NCI-H526 treated with DMSO at 0.1 percent for 48 hours (cell line): ENCODE measurements at regions not wholly inside any gene's neighbourhood (a gene's known extent, or its start where the extent isn't known, plus 50 kb on each side); places are given as distances from the start of the nearest gene placed in this dataset.

Source experiments
- DNase-seq: peaks from one replicate; lab custom pipeline; 2025; lab: John Stamatoyannopoulos, UW

DNA sequence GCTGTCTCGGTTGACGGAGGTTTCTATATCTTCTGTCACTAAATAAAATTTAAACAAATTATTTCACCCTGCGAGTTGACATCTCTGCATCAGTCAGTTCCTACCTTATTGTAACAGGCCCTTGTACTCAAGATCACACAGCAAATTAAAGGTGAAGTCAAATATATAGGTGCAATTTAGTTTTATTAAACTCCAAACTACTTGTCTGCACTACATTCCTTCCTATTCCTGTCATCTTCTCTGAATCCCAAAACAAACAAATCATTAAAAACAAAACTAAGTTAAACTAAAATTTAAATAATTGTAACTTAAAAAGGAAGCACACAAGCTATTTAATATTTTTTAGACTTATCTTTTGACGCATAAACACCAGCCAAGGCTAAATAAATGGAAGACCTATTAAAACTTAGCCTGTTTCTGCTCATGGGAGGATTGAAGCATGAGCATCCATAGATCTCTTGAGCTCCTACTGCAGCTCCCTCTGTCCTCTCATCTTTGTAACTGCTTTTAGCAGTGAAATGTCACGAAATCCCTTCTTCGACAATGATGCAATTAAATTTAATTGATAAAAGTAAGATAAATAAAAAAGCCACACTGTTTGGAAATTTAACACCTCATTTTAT, 1152.3 kb upstream of the GJE1 start:
- no peak for DNase-seq

DNA sequence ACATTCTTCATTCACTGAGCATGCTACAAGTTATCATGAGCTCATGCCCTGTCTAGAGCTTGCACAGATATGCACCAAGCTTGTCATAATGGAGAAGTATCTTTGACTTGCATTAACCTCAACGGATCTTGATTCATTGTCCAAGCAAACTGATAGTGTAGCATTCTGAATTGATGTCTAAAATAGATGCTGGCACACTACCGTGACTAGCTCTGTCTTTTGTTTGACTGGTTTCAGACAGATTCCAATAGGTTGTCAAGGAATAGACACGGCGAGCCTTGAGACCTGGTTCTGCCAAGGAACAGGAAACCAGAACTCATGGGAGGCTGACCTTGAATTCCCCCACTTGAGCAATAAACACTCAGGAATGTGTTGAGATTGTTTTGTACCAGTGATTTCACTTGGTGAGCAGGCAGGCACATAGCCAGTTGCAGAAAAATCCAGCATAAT, 1153.1 kb upstream of the GJE1 start:
- no peak for DNase-seq

DNA sequence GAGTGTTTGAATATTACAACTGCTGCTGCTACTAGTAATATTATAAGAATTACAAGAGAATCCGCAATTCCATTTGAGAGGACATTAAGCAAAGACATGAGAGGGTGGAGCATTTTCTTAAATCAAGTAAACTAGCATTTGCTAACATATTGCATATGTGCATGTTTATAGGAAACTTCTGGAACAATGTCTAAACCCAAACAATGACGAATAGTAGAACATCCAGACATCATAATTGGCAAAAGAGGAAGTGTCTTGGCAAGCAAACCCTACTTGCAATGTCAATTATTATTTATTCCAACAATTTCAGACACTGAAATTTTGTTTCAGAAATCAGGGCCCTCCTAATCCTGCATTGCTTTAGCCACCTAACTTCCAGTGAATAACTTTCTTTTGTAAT, 1155.3 kb upstream of the GJE1 start:
- DNase-seq: no peak

DNA sequence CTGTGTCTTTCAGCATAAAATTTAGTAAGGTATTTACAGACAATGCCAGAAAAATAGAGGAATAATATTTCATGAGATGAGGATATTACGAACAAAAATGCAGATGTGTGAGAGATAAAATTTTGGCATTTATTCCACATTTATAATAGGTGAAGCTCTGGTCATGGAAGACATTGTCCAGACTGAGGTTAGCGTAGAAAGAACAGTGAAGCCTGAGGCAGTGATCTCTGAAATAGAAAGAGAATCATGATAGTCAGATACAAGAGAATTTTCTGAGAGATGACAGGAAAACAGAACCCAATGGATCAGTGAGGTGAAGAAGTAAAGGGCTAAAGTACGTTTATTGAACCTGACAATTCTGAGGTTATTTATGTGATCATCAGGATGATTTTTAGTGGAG, 1155.9 kb upstream of the GJE1 start:
- no peak for DNase-seq

DNA sequence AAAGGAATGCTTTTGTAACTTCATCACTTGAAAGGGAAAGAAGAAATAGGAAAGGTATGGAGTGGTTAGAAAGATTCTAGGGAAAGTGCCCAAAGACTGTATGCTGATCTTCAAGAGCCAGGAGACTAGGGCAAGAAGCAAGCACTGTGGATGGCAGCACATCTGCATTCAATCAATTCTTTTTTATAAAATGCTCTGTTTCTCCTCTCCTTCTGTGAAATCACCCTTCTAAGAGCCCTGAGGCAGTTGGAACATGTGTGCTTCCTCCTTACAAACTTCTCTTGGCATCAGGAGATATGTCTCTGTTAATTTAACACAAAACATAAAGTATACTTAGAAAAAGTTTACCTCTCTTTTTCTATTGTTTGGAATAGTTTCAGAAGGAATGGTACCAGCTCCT, 1162.2 kb upstream of the GJE1 start:
- no peak for DNase-seq

DNA sequence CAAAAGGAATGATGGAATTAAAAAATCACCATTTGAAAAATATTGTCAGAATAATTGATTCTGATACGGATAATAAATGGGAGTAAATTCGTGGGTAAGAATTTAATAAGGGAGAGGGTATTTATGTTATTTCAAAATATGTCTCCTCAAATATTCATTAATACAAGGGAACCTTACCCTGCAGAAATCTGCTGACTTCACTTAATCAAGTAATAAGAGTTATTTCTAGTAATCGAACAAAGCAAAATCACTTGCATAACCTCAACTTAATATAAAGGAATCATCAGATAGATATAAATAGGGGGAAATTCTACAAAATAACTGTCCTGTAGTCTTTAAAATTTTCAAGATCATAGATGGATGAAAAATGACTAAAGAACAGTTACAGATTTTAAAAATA, 1164.7 kb upstream of the GJE1 start:
- no peak for DNase-seq

DNA sequence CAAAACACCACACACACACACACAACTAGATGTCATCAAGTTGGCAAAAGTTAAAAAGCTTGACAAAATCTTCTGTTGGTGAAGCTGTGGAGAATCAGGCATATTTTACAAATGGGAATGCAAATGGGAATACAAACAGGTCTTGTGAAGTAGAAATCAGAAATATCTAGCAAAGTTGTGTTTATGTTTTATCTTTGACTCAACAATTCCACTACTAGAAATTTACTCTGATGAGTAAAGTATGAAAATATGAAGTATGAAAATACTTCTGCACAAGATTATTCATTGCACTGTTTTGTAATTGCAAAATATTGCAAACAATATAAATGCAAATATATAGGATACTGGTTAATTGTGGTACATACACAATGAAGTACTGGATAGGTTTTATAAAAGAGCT, 1166.0 kb upstream of the GJE1 start:
- DNase-seq: no peak

DNA sequence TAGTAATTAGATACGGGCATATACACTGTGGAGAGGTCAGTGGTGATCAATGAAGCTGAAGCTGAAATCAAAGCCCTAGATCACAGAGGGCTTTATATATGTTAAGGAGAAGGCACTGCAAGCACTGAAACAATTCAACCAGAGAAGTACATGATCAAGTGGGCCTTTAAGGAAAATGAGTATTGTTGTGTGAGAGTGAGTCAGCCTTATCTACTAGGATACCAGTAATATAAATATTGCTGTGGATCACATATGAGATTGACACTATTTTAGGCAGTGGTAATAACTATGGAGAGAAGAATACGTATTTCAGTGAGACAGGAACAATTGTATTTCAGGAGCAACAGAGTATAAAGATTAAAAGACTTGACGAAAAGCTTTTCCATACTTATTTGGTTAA, 1172.2 kb upstream of the GJE1 start:
- DNase-seq: no peak

DNA sequence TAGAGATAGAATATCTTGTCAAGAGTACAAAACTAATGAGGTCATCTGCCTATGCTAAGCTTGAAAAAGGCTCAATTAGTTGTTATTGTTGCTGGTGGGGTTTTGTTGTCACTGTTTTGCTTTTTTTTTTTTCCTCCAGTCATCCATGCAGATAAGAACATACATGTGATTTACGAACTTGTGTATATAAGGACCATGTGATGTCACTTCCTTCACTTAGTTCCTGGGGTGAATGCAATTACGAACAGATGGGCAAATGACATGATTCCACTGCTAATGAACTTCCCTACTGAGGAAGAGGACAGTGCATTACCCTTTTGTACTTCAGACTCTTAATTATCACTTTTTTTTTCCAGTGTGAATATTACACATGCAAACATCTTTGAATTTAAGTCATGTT, 1175.3 kb upstream of the GJE1 start:
- DNase-seq: no peak

DNA sequence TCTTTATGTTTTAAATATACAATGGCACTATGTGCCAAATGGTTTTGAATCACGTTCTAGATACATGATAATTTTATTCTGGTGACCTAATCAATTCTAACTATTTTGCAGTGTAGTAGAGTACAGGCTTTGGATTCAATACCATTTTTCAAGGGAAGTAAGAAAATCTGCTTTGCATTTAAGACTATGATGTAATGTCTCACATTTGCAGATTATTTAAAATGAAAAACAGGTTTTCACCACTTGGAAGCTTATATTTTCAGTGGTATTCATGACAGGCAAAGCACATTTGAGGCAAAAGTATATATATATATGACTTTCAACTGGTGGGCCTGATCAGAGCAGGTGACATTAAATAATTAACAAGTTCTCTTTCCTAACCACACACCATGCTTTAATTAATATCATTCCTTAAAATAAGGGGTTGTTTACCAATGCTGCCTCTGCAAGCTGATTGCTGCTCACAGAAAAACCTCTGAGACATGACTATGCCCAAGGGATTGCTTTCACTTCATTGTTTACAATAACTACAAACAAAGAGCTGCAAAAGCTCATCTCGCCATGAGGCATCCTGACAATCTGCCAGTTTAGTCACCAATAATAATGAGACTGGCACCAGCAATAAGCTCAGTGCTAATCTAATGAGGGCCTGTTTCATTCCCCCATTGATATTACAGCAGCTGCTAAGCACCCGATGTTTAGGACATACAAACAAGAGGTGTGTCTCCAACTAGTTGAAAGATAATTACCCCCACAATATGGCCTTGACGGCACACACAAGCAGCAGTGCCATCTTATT, 1176.0 kb upstream of the GJE1 start:
- no peak for DNase-seq

DNA sequence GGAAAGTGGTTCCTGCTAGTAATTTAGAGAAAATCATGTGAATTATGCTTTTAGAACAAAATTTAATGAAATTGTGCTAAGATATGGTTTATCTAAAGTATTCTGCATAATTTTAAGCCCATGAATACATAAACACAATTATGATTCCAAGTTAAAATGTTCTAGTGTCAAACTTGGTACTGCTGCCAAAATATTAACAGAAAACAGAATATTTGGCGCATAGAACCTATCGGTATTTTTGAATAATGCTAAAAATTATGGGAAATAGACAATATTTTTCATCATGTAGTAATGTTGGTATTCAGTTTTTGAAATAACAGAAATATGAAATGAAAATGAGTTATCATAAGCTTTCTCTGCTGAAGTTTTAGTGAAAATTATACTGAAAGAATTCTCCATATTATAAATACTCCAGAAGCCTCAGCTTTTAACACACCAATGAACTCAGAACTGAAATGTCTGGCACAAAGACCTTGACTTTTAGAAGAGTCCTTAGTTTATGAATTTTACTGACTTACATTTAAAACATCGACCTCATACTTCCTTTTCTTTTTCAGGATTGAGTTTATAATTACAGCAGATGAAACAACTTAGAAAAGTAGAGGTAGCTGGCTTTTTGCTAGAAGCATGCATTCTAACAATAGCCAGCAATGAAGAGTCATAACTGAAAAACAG, 1192.3 kb upstream of the GJE1 start:
- DNase-seq: no peak

DNA sequence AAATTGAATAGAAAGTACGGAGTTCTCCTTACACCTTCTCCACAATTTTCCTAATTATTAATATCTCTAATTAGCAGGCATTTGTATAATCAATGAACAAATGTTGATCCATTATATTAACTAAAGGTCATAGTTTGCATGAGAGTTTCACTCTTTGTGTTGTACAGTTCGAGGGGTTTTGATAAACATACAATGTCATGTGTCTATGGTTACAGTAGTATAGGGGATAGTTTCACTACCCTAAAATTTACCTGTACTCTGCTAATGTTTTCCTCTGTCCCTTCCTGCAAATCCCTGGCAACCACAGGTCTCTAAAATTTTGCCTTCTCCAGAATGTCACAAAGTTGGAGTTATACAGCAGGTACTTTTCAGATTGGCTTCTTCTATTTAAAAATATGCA, 1199.8 kb upstream of the GJE1 start:
- no peak for DNase-seq

DNA sequence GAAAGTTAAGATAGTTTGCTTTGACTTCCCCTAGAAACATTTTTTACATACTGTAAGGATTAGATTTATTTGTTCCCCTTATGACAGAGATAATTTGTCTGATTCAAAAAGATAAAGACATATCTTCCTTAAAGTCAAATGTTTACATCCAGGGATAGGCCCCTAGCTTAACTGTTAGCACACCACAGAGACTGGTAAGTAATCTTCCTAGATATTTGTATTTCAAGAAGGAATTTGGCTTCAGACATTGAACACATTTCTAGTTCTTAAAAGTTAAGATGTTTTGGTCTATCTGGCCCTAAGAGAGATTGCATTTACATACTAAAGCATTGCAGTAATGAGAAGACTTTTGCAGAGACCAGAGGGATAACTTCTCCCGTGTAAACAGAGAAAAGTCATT, 1201.1 kb upstream of the GJE1 start:
- DNase-seq: no peak

DNA sequence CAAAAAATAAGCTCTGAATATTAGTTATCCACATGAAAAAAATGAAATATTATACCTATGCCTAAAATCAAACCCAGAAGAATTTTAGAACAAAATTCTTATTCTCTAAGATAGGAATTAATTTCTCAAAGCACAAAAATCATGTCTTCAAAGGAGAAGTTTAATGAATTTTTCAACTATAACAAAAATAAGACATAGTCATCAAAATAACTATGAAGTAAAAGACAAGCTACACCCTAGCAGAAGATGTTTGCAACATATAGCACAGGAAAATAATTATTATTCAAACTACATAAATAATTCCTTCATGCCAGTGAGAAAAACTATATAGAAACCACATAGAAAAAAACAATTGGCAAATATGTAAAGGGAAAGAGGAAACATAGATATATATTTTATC, 1203.6 kb upstream of the GJE1 start:
- DNase-seq: no peak

DNA sequence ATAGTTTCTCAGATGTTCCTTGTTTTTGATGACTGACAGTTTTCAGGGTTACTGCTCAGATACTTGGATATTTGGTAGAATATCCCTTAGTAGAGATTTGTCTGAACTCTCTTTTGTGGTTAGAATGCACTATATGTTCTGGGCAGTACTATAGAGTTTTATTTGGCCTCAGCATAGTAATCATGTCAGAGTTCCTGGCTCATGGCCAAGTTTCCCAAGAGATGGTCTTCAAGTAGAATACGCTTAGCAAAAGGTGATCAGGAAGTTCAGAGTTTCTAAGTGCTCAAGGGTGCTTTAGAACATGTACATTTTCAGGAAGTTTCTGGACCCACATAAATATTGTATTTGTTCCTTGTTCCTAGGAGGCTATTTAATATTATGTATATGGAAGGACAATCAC, 1209.7 kb upstream of the GJE1 start:
- no peak for DNase-seq

DNA sequence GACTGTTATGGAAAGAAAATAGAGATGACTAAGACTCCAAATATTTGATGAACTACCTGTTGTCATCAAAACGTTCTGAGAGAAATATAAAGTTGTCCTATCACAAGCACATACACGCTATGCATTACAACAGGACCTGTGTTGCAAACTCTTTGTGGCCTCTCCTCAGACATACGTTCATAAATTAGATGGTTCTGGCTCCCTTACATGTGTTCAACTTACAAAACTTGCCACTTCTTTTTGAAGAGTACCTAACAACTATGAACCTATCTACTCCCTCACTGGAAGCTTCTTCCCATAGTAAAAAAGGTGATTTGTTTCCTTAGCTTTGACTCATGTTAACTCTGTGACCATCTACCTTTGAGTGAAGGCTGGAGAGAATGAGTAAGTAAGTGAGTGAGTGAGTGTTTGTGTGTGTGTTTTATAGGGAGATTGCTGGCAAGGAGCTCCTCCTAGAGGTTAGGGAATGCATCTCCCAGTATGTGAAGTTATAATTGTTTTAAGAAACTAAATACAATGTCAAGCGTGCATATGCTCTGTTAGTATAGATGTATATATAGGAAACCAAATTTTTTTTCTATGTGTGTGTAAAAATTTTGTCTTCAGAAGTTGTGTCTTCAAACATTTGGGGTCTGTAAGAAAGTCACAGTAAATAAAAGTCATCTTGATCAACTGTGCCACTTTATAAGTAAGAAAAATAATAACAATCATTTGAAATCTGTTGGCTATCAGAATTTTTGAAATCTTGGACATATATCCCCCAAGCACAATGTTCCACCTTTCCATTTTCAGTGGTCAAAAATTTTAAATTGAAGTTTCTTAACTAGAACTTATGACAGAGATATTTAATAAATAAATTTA, 1211.1 kb upstream of the GJE1 start:
- DNase-seq: peak; percentile 29

DNA sequence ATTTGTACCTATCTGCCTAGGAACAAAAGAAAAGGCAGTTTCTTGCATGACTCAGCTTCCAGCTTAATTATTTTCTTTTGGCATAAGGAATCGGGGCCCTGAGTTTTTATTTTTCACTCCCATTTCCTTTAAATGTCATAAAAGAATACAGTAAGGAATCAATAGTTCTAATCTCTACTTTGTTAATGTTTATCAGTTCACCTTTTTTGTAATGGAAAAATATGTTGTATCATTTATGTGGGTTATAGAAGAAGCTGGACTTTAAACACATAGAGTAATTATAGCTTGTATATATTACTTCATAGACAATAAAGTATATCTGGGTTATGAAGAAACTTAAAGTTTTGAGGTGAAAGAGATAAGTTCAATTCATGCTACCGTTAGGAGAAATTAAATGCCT, 1214.8 kb upstream of the GJE1 start:
- DNase-seq: no peak

DNA sequence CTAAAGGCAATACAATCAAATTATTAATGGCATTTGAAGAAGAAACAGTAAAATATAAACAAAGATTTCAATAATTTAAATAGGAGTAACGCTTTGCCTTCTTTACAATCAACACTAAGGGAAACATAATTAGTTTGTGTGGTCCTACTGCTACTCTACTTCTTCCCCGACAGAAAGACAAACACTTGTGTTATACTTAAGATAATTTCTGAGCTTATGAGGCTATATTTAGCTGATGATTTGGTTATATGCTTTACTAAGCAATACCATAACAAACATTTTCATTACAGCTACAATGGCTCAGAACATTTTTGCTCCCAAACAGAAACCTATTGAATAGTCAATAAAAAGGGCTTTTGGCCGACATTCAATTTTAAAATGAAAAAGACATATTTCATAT, 1217.2 kb upstream of the GJE1 start:
- no peak for DNase-seq

DNA sequence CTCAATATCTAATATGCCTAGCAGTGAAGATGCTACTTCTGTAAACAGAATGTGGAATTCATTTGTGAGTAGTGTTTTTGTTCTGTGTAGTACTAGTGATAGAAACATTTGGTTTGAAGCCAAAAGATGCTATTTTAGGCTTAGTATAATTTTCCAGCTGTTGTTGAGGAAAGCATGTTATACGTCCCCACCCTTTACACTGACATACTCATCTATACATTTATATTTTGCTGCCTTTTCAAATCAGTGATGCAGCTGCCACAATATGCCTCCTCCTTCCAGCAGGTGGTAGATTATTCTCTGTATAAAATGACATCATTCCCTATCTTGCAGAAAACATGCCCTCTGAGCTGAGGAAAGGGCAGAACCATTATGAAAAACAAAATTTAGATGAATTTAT, 1217.6 kb upstream of the GJE1 start:
- no peak for DNase-seq

DNA sequence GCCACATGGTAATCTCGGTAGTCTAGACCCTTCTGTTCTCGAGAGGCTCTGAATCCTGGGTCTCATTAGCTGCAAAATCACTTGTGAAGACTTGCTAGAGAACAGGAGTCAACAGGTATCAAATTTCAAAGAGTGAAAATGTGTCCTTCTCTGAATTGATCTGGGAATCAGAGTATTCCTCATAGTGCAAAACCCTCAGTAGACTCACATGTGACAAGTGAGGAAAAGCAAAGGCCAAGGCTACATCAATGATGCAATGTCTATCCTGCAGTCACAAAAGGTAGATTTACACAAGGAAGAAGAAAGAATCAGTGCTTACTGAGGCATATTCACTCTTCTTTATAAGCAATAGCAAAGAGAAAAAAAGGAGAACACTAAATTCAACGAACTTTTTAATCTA, 1220.0 kb upstream of the GJE1 start:
- DNase-seq: no peak

DNA sequence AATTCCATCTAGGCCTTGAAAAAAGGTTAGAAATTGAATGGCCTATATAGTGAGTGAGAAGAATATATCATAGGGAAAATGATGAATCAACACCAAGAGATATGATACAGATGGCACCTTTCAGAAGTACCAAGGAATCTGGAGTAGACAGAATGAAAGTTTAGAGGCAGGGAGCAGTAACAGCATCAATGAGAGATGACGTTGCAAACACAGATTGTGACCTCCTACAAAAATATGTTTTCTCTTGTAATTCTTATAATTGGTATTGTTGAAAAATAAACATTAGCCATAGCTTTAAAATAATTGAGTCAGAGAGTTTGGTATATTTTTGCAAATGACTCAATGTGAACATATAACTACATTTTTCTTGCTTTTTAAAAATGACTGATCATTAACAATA, 1223.1 kb upstream of the GJE1 start:
- DNase-seq: no peak

DNA sequence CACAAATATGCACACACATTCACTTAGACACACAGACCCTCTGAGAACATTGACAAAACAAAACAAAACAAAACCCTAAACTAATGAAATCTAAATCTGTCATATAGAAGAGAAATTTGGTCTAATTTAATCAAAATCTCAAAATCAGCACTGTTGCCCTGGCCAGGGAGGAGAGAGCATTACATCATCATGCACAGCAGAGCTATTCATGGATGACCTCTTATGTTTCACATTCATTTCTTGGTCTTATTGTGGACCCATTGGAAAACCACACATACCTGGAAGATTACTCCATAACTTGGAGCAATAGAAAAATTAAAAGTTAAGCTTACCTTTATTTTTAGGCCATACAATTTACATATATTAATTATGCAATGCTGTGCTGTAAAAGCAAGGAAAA, 1223.6 kb upstream of the GJE1 start:
- DNase-seq: no peak

DNA sequence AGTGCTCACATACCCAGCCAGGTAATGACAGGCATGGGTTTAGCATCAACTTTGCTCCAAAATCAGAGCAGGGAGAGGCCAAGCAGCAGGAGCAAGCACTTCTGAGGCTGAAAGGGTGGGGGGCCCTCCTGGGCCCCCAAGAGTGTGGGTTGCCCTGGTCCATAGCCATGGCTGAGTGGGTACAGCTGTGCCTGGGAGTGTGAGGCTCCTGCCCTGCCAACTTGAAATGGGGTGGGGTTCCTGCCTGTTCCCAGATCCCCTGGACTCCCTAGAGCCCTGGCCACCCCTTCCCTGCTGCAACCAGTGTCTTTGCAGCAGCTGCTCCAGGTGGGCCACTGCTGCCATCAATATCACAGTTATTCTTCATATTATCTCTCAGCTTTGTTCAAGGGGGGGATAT, 1224.2 kb upstream of the GJE1 start:
- DNase-seq: no peak
